ENCODE measurements at regions not wholly inside any gene's neighbourhood (a gene's known extent, or its start where the extent isn't known, plus 50 kb on each side); places are given as distances from the start of the nearest gene placed in this dataset.

DNA sequence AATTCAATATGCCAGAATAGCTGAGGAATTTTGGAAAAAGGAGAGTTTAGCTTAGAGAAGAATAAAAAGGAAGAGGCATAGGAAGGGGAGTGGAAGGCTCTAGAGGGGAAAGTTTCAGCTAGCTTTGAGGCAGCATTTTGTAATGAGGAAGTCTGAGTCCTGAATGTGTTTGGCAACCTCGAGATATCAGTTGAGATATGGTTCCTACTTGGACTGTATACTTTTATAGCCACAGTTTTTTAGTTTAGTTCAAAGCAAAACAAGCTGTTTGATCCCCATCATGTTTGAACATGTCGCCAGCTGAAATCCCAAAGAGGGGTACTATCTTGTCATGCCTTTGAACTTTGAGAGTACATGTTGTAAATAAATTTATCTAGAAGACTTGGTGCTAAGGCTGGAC lies 559.0 kb upstream of the FTMT start:
- no peak for TF ChIP-seq POLR2AphosphoS5 (IDR thresholded peaks at IDR 0.05; ENCODE audit: low read depth, low read length)
- TF ChIP-seq YY1 (IDR thresholded peaks at IDR 0.05; ENCODE audit: extremely low read depth, insufficient replicate concordance, low read depth, low read length), result no peak
- no peak for TF ChIP-seq JUND (IDR thresholded peaks at IDR 0.05)
- no peak for TF ChIP-seq SRF (IDR thresholded peaks at IDR 0.05; ENCODE audit: low read depth)

Measured in HCT116 (cell line).